Endothelial cell of umbilical vein (primary cell): ENCODE measurements at regions not wholly inside any gene's neighbourhood (a gene's known extent, or its start where the extent isn't known, plus 50 kb on each side); places are given as distances from the start of the nearest gene placed in this dataset.

Experiments
- CTCF ChIP-seq, 2 donors: IDR thresholded peaks; 1 replicate in 1 of 2; 2 replicates in 1 of 2; pipeline ENCODE4 v1.5.1; 2011; ENCODE audit warnings: low read length in 2 of 2, mild to moderate bottlenecking in 2 of 2, moderate library complexity in 2 of 2, control low read depth in 1 of 2, inconsistent platforms in 1 of 2, low read depth in 1 of 2; ENCODE audit not compliant: insufficient read depth in 1 of 2; ENCODE audit errors: extremely low read depth in 1 of 2
- EZH2 ChIP-seq: IDR thresholded peaks from 2 replicates; pipeline ENCODE4 v1.6.1; 2012; ENCODE audit warnings: borderline replicate concordance, low read depth, mild to moderate bottlenecking, moderate library complexity, low read length, inconsistent platforms; ENCODE audit not compliant: severe bottlenecking
- FOS ChIP-seq: IDR thresholded peaks from 2 replicates; pipeline ENCODE4 v1.6.1; 2011; ENCODE audit warnings: mild to moderate bottlenecking, low read length, moderate library complexity, borderline replicate concordance; ENCODE audit not compliant: insufficient read depth
- POLR2A ChIP-seq: IDR thresholded peaks from 2 replicates; pipeline ENCODE4 v1.6.1; 2012; ENCODE audit warnings: low read depth, mild to moderate bottlenecking, control low read depth, low read length
- POLR2AphosphoS5 ChIP-seq: IDR thresholded peaks from 2 replicates; pipeline ENCODE4 v1.6.1; 2012; ENCODE audit warnings: low read depth, mild to moderate bottlenecking, control low read depth, low read length, moderate library complexity; ENCODE audit not compliant: insufficient read depth

DNA sequence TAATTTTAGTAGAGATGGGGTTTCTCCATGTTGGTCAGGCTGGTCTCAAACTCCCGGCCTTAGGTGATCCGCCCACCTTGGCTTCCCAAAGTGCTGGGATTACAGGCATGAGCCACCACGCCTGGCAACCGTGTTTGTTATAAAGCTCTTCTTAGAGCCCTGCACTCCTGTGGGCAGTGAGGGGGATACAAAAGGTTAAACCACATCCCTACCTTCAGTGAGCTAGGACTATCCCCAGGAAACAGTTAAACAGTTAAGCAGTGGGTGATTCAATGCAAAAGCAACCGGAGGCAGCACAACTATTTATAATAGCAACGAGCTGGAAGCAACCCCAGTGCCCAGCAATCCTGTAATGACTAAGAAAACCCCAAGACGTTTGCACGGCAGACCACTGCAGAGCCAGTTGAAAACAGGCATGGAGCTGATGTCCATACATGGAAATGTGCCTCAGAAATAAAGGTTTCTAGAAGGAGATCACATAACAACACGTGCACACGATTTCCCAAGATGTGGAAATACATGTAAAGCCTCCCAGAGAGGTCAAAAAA is 107.2 kb upstream of the LYZL2 start:
- TF ChIP-seq CTCF (IDR thresholded peaks at IDR 0.05; ENCODE audit: extremely low read depth in 1 of 2, insufficient read depth in 1 of 2, low read depth in 1 of 2, low read length in 2 of 2) (no peak), FOS (peak; percentile 81), POLR2A (no peak), EZH2 (no peak), POLR2AphosphoS5 (peak; percentile 50)
